GM18505 (cell line): ENCODE measurements at regions not wholly inside any gene's neighbourhood (a gene's known extent, or its start where the extent isn't known, plus 50 kb on each side); places are given as distances from the start of the nearest gene placed in this dataset.
A peak's percentile ranks its signal among the peaks of the same experiment; 100 is the strongest.

Experiments
- ATAC-seq: cut with Tn5 transposase; IDR thresholded peaks from one replicate; pipeline ENCODE4 v1.9.1; 2021; ENCODE audit not compliant: unreplicated experiment
- POLR2A ChIP-seq: IDR thresholded peaks from 4 replicates; pipeline ENCODE4 v1.6.1; 2011; ENCODE audit warnings: borderline replicate concordance; ENCODE audit not compliant: insufficient read depth, insufficient read length; ENCODE audit errors: extremely low read depth

DNA sequence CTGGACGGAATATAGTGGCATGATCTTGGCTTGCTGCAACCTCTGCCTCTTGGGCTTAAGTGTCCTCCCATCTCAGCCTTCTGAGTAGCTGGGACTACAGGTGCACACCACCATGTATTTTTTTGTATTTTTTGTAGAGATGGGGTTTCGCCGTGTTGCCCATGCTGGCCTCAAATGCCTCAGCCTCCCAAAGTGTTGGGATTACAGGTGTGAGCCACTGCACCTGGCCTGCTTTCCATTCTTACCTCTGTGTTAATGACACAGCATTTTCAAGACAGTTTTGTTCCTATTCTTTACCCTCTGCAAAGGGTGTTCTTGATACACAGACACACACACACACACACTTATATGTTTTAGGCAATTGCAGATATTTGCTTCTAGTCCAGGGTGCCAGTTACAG, 113.3 kb downstream of the LRRC70 start:
- TF ChIP-seq POLR2A = no peak
- ATAC-seq = no peak

DNA sequence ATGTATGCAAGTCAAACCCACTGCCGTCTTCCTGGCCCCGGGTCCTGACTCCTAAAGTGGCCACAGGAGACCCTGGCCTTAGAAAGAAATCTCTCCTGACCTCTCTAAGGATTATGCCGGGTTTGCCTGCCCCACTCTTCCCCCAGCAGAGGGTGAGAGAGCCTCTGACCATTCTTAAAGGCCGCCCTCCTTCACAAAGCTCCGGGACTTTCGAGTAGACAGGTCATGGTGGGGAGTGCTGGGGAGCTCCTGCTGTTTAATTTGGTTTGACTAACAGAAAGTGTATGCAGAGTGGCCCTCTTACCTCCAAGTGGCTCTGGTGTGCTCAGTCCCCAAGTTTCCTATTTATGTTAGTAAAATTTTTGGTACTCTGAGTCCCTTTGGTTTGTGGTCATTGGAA, 111.8 kb downstream of the LRRC70 start:
- peak; percentile 14 for ATAC-seq
- no peak for TF ChIP-seq POLR2A

GRCh38 chr5:62689599-62690368, 111.2 kb downstream of the LRRC70 start:
- peak; percentile 67 for ATAC-seq
- TF ChIP-seq POLR2A = no peak

- TF ChIP-seq POLR2A = no peak
- no peak for ATAC-seq
Observed at GRCh38 chr5:62686692-62687091, 108.1 kb downstream of the LRRC70 start.

DNA sequence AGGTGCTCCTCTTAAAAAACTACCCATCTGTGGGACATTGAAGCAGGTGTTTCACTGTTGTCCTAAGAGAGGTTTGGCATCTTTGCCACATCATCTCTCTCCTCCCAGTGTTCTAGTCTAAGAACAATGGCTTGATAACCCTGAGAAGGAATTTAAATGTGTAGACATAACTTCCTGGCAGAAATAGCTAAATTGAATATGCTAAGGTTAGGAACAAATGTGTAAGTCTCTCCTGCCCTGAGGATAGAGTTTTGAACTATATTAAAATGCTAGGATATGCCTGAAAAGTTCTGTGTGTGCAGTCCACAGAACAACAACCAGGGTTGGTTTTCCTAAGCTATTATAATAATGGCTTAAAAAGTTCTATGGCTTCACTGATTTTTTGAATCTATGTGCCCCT, 106.6 kb downstream of the LRRC70 start:
- TF ChIP-seq POLR2A = no peak
- ATAC-seq = no peak

DNA sequence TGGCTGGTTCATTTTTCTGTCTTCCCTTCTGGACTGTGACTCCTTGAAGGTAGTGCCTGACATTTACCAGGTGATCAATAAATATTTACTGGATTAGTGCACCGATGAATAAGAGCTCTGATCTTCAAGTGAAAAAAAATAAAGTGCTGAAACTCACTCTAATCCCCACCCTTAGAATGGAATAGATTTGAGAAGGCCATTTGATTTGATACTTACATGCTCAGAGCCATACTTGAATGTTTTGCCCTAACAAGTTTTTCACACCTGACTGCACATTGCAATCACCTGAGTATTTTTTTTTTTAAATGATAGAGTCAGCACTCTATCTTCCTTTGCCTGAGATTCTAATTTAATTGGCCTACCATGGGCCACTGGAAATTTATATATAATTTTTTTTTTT, 105.7 kb downstream of the LRRC70 start:
- ATAC-seq = no peak
- no peak for TF ChIP-seq POLR2A

DNA sequence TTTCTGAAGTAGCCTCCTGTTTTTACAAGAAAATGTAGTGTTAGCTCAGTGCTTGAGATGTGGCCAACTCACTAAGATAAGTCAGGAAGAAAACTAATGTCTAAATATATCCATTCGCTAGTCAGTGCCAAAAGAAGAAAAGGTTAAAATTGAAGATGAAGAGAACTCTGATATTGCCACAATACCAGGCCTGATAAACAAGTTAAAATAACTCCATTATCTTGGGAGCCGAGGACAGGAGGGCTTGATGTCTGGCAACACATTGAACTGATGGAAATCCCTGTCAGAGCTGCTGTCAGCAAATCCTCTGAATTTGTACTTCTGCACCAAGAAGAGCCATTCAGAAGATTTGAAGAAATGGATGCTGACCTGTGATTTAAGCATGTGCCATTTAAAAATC, 103.4 kb downstream of the LRRC70 start:
- no peak for TF ChIP-seq POLR2A

GRCh38 chr5:62681117-62681850, 102.7 kb downstream of the LRRC70 start:
- no peak for ATAC-seq
- TF ChIP-seq POLR2A = no peak

More for the DNA sequence above, 103.4 kb downstream of the LRRC70 start:
- ATAC-seq = no peak

GRCh38 chr5:62680121-62680520, 101.5 kb downstream of the LRRC70 start:
- no peak for ATAC-seq

More at GRCh38 chr5:62680121-62680520, 101.5 kb downstream of the LRRC70 start:
- no peak for TF ChIP-seq POLR2A
